GM18502 (cell line): ENCODE measurements at regions not wholly inside any gene's neighbourhood (a gene's known extent, or its start where the extent isn't known, plus 50 kb on each side); places are given as distances from the start of the nearest gene placed in this dataset.

ENCODE experiments used
- ATAC-seq: cut with Tn5 transposase; IDR thresholded peaks from one replicate; pipeline ENCODE4 v1.9.1; 2021; ENCODE audit warnings: mild to moderate bottlenecking; ENCODE audit not compliant: unreplicated experiment, poor library complexity

- ATAC-seq, result no peak
Observed at GRCh38 chr12:124726596-124727263, 136.9 kb downstream of the SCARB1 start.

GRCh38 chr12:124725597-124726237 is 137.9 kb downstream of the SCARB1 start:
- ATAC-seq, result no peak

- no peak for ATAC-seq
Observed at GRCh38 chr12:124725099-124725498, 138.6 kb downstream of the SCARB1 start.

GRCh38 chr12:124722878-124723277 is 140.8 kb downstream of the SCARB1 start:
- no peak for ATAC-seq

GRCh38 chr12:124721501-124722162 is 142.0 kb downstream of the SCARB1 start:
- no peak for ATAC-seq

GRCh38 chr12:124720681-124721500 is 142.8 kb downstream of the SCARB1 start:
- ATAC-seq, result no peak

- no peak for ATAC-seq
Observed at GRCh38 chr12:124720004-124720680, 143.5 kb downstream of the SCARB1 start.

GRCh38 chr12:124719231-124719630 is 144.4 kb downstream of the SCARB1 start:
- no peak for ATAC-seq

- ATAC-seq, result no peak
Observed at GRCh38 chr12:124718458-124718857, 145.2 kb downstream of the SCARB1 start.

- ATAC-seq, result no peak
Observed at GRCh38 chr12:124718036-124718435, 145.6 kb downstream of the SCARB1 start.

- ATAC-seq, result no peak
Observed at GRCh38 chr12:124717318-124717717, 146.3 kb downstream of the SCARB1 start.

- no peak for ATAC-seq
Observed at GRCh38 chr12:124716208-124717130, 147.2 kb downstream of the SCARB1 start.

- ATAC-seq, result no peak
Observed at GRCh38 chr12:124715121-124715990, 147.9 kb upstream of the NCOR2 start.

- ATAC-seq, result peak; percentile 86
Observed at GRCh38 chr12:124713436-124714082, 146.1 kb upstream of the NCOR2 start.

- peak; percentile 26 for ATAC-seq
Observed at GRCh38 chr12:124713041-124713435, 145.6 kb upstream of the NCOR2 start.

GRCh38 chr12:124711344-124711743 is 143.9 kb upstream of the NCOR2 start:
- ATAC-seq, result no peak

- no peak for ATAC-seq
Observed at GRCh38 chr12:124709722-124710687, 142.6 kb upstream of the NCOR2 start.
